GM18858 (cell line): ENCODE measurements at regions not wholly inside any gene's neighbourhood (a gene's known extent, or its start where the extent isn't known, plus 50 kb on each side); places are given as distances from the start of the nearest gene placed in this dataset.
"Not testable (repeated sequence)": the region's sequence is repeated elsewhere in the genome, so short reads cannot be mapped to it uniquely, and the experiment has no call there.

Experiments
- ATAC-seq: cut with Tn5 transposase; IDR thresholded peaks from one replicate; pipeline ENCODE4 v1.9.1; 2021; ENCODE audit not compliant: unreplicated experiment

GRCh38 chr12:31906557-31907301, 52.5 kb upstream of the RESF1 start:
- no peak for ATAC-seq

GRCh38 chr12:31903025-31903424, 56.2 kb upstream of the RESF1 start:
- ATAC-seq: no peak

GRCh38 chr12:31900271-31900670, 58.9 kb upstream of the RESF1 start:
- no peak for ATAC-seq

GRCh38 chr12:31899109-31899508, 60.1 kb upstream of the RESF1 start:
- no peak for ATAC-seq

- ATAC-seq: no peak
Observed at GRCh38 chr12:31897781-31898503, 61.3 kb upstream of the RESF1 start.

DNA sequence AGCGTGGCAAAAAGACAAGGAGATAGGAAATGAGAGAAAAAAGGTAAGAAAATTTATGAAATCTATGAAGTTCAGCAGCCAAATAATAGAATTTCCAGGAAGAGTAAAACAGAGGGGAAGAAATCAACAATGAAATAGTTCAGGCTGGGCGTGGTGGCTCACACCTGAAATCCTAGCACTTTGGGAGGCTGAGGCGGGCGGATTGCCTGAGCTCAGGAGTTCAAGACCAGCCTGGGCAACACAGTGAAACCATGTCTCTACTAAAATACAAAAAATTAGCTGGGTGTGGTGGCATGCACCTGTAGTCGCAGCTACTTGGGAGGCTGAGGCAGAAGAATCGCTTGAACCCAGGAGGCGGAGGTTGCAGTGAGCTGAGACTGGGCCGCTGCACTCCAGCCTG, 62.1 kb upstream of the RESF1 start:
- not testable (repeated sequence) for ATAC-seq

DNA sequence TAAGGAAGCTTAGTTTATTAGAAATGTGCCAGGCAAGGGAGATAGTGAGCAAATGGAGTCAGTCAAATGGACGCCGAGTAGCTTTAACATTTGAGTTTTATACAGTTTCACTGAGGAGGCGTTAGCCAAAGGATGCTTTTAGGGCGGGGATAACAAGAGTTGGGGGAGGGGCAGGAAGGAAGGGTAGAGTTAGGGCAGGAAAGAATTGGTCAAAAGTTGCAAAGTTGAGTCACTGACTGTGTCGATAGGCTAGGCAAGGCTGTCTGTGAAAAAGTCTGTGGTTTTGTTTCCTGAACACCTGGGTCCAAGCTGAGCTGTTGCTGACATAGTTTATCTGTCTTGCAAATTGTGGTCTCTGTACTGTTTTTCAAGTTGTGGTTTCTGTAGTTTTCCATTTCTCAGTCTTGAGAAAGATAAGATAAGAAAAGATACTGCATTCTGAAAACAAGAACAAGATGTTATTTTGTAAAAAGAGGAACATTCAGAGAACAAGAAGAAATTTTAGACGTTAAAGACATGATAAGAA, 62.6 kb upstream of the RESF1 start:
- ATAC-seq: peak; percentile 99

- no peak for ATAC-seq
Observed at GRCh38 chr12:31895449-31896150, 63.6 kb upstream of the RESF1 start.

- peak; percentile 48 for ATAC-seq
Observed at GRCh38 chr12:31890295-31891285, 68.6 kb upstream of the RESF1 start.

DNA sequence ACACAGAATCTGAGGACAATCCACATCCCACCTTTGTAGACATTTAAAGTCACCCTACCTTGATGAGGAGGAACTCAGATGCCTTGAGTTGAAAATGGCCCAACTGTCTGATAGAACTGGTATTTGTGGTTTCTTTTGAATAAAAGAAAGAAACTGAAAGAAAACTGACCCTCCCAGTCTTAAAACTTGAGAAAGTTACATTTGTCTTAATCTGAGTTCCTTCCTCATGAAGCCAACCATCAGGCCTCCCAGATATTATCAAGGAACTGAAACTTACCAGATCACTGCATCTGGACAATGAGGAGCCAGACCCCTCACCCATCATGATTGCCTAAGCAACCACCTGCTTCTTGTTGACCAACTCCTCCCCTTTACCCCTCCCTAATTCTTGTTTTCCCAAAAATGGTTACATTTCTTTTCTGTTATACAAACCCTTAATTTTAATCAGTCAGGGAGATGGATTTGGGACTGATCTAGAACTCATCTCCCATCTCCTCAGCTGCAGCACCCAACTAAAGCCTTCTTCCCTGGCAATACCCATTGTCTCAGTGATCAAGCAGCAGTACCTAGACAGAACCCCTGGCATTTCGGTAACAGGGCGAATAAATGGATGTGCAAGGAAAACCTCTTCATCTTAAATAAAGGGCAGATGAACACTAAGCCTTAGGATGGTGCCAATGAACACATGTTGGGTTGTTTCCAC, 72.0 kb upstream of the RESF1 start:
- ATAC-seq: peak; percentile 58

- not testable (repeated sequence) for ATAC-seq
Observed at GRCh38 chr12:31882682-31883081, 76.5 kb upstream of the RESF1 start.

DNA sequence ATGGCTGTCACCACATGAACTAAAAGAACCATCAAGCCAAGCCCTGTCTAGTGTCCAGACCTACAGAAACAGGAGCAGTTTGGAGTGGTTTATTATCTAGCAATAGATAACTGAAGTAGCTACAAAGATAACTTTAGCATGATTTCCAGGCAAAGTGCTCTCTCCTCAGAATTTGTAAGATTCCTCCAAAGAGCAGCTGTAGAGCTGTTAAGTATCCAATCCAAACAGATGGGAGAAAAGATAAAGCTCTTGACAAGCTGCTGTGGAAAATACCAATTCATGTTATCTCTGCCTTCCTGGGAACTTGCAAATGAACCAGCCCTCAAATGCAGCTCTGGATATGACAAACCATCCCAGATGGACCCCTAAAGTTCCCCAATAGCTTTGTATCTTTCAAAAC, 78.9 kb upstream of the RESF1 start:
- ATAC-seq: no peak

GRCh38 chr12:31877884-31878283, 81.3 kb upstream of the RESF1 start:
- ATAC-seq: no peak

- no peak for ATAC-seq
Observed at GRCh38 chr12:31876568-31877424, 82.4 kb upstream of the RESF1 start.

- ATAC-seq: no peak
Observed at GRCh38 chr12:31875609-31875964, 83.6 kb upstream of the RESF1 start.

GRCh38 chr12:31874961-31875608, 84.1 kb upstream of the RESF1 start:
- peak; percentile 79 for ATAC-seq

DNA sequence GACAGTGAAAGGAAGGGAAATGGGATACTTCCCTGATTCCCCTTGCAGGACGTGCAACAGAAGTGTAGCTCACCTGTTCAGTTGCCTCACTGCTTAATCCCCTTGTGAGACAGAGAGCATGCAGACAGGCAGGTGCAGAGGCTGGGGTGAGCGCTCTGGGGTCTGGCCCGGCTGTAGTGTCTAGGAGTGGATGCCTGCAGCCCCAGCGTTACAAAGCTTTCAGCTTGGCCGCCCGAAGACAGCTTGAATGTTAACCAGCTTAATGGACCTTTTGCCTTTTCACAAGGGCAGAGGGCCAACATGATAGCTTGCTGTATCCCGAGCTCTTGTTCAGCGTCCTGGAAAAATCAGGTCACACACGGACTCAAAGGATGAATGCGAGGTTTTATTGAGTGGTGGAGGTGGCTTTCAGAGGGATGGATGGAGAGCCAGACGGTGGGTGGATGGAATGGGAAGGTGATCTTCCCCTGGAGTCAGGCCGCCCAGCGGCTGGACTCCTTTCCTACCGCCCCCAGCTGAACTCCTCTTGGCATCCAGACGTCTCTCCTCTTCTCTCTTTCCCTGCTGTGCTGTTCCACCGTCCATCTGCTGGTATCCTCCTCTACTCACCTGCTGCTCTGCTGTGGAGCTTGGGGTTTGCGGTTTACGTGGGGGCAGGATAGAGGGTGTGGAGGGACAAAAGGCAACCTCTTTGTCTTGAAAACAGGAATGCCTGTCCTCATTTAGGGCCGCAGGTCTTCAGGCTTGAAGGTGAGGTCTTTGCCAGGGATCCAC, 86.2 kb upstream of the RESF1 start:
- no peak for ATAC-seq

- ATAC-seq: no peak
Observed at GRCh38 chr12:31869972-31870371, 89.2 kb upstream of the RESF1 start.
